K562 (cell line): ENCODE measurements at regions not wholly inside any gene's neighbourhood (a gene's known extent, or its start where the extent isn't known, plus 50 kb on each side); places are given as distances from the start of the nearest gene placed in this dataset.

Experiments used
- ATAC-seq: fragments of 200-7000 bp; cut with Tn5 transposase; 3 replicates; pipeline ENCODE4 v1.9.1; 2020; ENCODE audit warnings: moderate library complexity
- BruUV-seq: library from RNA; stranded (reverse); fragments of 400-500 nt; replicated peaks from 2 replicates; lab custom pipeline; 2021; lab: Mats Ljungman, UMichigan
- CTCF ChIA-PET: fragments of 300-600 bp; formaldehyde crosslinking; extraction: SDS; loops from one replicate; lab custom pipeline; 2021; ENCODE audit warnings: low intra/inter-chr PET ratio; lab: Yijun Ruan, JAX
- POLR2A ChIA-PET: fragments of 300-600, 350-650 bp; sonication (Branson Sonifier 250); formaldehyde crosslinking; extraction: SDS; loops from one replicate; lab custom pipeline; 2021; ENCODE audit warnings: antibody characterized with exemption, inconsistent platforms; lab: Yijun Ruan, JAX
- DNase-seq, 4 experiments: peaks; one replicate each; pipeline versions ENCODE4 v3.0.0 to v3.0.0-alpha.2; 2011 to 2018; ENCODE audit warnings: low spot score in 3 of 4, mixed read lengths in 3 of 4; ENCODE audit errors: extremely low read depth in 1 of 4
- FAIRE-seq: peaks from 2 replicates; lab custom pipeline; 2011; peaks lifted over from hg19 to GRCh38; lab: Jason Lieb, UNC
- H2AFZ ChIP-seq: 2 replicates; pipeline ENCODE4 v1.6.0; 2011; ENCODE audit warnings: low read depth, low read length, control low read depth, inconsistent platforms
- H3K27ac ChIP-seq: fragments of 200-600 bp; 3 replicates; pipeline ENCODE4 v1.8.0; 2011; ENCODE audit warnings: low read depth, mild to moderate bottlenecking, control low read depth, inconsistent platforms, low read length, moderate library complexity, mixed read lengths; ENCODE audit errors: extremely low read depth
- H3K27me3 ChIP-seq, 2 experiments: fragments of 300-600 bp in 1 of 2; 2 replicates in 1 of 2; 3 replicates in 1 of 2; pipeline versions ENCODE4 v1.6.0 to v1.8.0; 2011; ENCODE audit warnings: inconsistent platforms in 2 of 2, low read length in 2 of 2, mild to moderate bottlenecking in 1 of 2, mixed read lengths in 1 of 2, moderate library complexity in 1 of 2; ENCODE audit not compliant: control insufficient read depth in 2 of 2, insufficient read depth in 2 of 2
- H3K36me3 ChIP-seq: fragments of 300-600 bp; 3 replicates; pipeline ENCODE4 v1.8.0; 2011; ENCODE audit warnings: mild to moderate bottlenecking, low read length, inconsistent platforms; ENCODE audit not compliant: control insufficient read depth, insufficient read depth
- H3K4me1 ChIP-seq, 2 experiments: fragments of 200-600 bp in 1 of 2; replicated peaks in 1 of 2; 2 replicates in 1 of 2; 3 replicates in 1 of 2; pipeline versions ENCODE4 v1.5.1 to v1.8.0; 2011; ENCODE audit warnings: inconsistent platforms in 2 of 2, low read length in 2 of 2, mild to moderate bottlenecking in 1 of 2, mixed read lengths in 1 of 2, moderate library complexity in 1 of 2; ENCODE audit not compliant: control insufficient read depth in 2 of 2, insufficient read depth in 2 of 2
- H3K4me2 ChIP-seq: 2 replicates; pipeline ENCODE4 v1.6.1; 2011; ENCODE audit warnings: low read length, control low read depth, inconsistent platforms, mixed read lengths; ENCODE audit not compliant: insufficient read depth
- H3K4me3 ChIP-seq: fragments of 200-600 bp; sonication (generic), shearing (Covaris generic); 2 replicates; pipeline ENCODE4 v1.5.1; 2016; ENCODE audit warnings: control low read depth, inconsistent platforms
- H3K79me2 ChIP-seq: fragments of 200-600 bp; 3 replicates; pipeline ENCODE4 v1.8.0; 2011; ENCODE audit warnings: low read length, inconsistent platforms; ENCODE audit not compliant: control insufficient read depth, insufficient read depth
- H3K9ac ChIP-seq, 2 experiments: 2 replicates each; pipeline versions ENCODE4 v1.6.0 to v1.6.1; 2011; ENCODE audit warnings: low read depth in 2 of 2, low read length in 2 of 2, control low read depth in 1 of 2, inconsistent platforms in 1 of 2, mild to moderate bottlenecking in 1 of 2, mixed read lengths in 1 of 2; ENCODE audit not compliant: insufficient read depth in 1 of 2
- H3K9me1 ChIP-seq: one replicate; pipeline ENCODE4 v1.6.0; 2011; ENCODE audit warnings: inconsistent platforms, mild to moderate bottlenecking, low read length, moderate library complexity; ENCODE audit not compliant: control insufficient read depth, insufficient read depth
- H3K9me3 ChIP-seq: replicated peaks from 2 replicates; pipeline ENCODE4 v1.5.1; 2011; ENCODE audit warnings: low read depth, low read length, inconsistent platforms; ENCODE audit not compliant: control insufficient read depth, insufficient read depth
- H4K20me1 ChIP-seq: replicated peaks from 2 replicates; pipeline ENCODE4 v1.6.1; 2011; ENCODE audit warnings: low read length, inconsistent platforms, mixed read lengths; ENCODE audit not compliant: control insufficient read depth, insufficient read depth
- IRF2 ChIP-seq: sonication (generic); formaldehyde crosslinking; IDR thresholded peaks from 2 replicates; pipeline ENCODE4 v1.8.1; 2022; ENCODE audit warnings: mild to moderate bottlenecking, missing genetic modification reagents
- RBM17 ChIP-seq: fragments of 200-400 bp; formaldehyde crosslinking; IDR thresholded peaks from 2 replicates; pipeline ENCODE4 v1.6.1; 2017; ENCODE audit warnings: low read depth, mild to moderate bottlenecking, low read length, borderline replicate concordance
- ZNF395 ChIP-seq: fragments of 200-800 bp; sonication (Bioruptor generic); IDR thresholded peaks from 2 replicates; pipeline ENCODE4 v1.6.1; 2017; ENCODE audit warnings: missing genetic modification characterization, missing compliant biosample characterization
- ZNF512 ChIP-seq: IDR thresholded peaks from 2 replicates; pipeline ENCODE4 v1.6.1; 2016; ENCODE audit warnings: missing genetic modification characterization, missing compliant biosample characterization
- WGBS: fragments of 100-300 bp; shearing (Covaris generic); methylation state at CpG from one replicate; pipeline ENCODE4 v1.1.6; 2016; ENCODE audit warnings: low coverage, mixed read lengths; ENCODE audit not compliant: insufficient coverage; ENCODE audit errors: missing lambda C conversion rate; 5-methylcytosine and 5-hydroxymethylcytosine counted together
- in situ Hi-C: fragments of 300-500 bp; cut with MboI; formaldehyde crosslinking; loops from 4 replicates; pipeline ENCODE4 v1.15.0; 2018; ENCODE audit warnings: inconsistent platforms, mixed read lengths
- intact Hi-C: fragments of 100-400 bp; cut with micrococcal nuclease; formaldehyde crosslinking; loops from 2 replicates; pipeline ENCODE4 v1.14.2; 2022

- WGBS: 0% methylated on average over 1 of the region's 1 CpG
These were observed 67.9 kb upstream of the APOBEC4 start for GRCh38 chr1:183721041-183721440.

More at GRCh38 chr1:183721041-183721440, 67.9 kb upstream of the APOBEC4 start:
- ATAC-seq (no peak), FAIRE-seq (no peak), DNase-seq (no peak)
- in situ Hi-C loops: no loop called here
- no peaks in the 10 kb centered on the region for H4K20me1 ChIP-seq
- H3K4me3 ChIP-seq: no peak overlapping the region
- ChIA-PET CTCF (no interaction called here), POLR2A (interaction anchor here (0.8 kb wide), 1 partner anchor 12 kb away, joined by 3 read pairs; no protein-coding TSS in a partner anchor)
- H3K36me3 ChIP-seq: no peaks in the 10 kb centered on the region
- no peaks in the 10 kb centered on the region for H3K27me3 ChIP-seq
- no peaks in the 10 kb centered on the region for H3K9me1 ChIP-seq
- no peak overlapping the region for H3K4me2 ChIP-seq
- H3K9ac ChIP-seq: no peak overlapping the region
- no peaks in the 10 kb centered on the region for H3K9me3 ChIP-seq
- intact Hi-C loops: no loop called here
- H2AFZ ChIP-seq: no peak overlapping the region
- H3K27ac ChIP-seq: no peak overlapping the region
- H3K79me2 ChIP-seq: no peaks in the 10 kb centered on the region
- BruUV-seq: no TSS peak
- no peaks in the 10 kb centered on the region for H3K4me1 ChIP-seq
- TF ChIP-seq IRF2 (CRISPR knock-in tag) (no peak), ZNF512 (tag) (no peak), RBM17 (no peak), ZNF395 (no peak)
- TF ChIP-seq, all 486 proteins: peak for 0
